ENCODE measurements at regions not wholly inside any gene's neighbourhood (a gene's known extent, or its start where the extent isn't known, plus 50 kb on each side); places are given as distances from the start of the nearest gene placed in this dataset.
"Not testable (repeated sequence)": the region's sequence is repeated elsewhere in the genome, so short reads cannot be mapped to it uniquely, and the experiment has no call there.

DNA sequence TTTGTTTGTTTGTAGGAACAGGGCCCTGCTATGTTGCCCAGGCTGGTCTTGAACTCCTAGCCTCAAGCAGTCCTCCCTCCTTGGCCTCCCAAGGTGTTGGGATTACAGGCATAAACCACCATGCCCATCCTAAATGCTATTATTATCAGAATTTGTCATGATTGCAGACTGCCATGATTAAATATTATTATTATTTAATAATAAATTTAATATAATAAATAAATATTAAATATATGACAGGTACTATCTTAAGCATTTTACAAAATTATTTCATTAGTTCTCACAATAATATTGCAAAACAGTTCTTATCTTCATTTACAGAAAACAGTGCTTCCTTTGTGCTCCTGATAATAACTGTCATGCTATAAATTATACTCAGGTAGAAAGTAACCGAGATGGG, 133.4 kb upstream of the JADE1 start:
- TF ChIP-seq, protein P1, sequence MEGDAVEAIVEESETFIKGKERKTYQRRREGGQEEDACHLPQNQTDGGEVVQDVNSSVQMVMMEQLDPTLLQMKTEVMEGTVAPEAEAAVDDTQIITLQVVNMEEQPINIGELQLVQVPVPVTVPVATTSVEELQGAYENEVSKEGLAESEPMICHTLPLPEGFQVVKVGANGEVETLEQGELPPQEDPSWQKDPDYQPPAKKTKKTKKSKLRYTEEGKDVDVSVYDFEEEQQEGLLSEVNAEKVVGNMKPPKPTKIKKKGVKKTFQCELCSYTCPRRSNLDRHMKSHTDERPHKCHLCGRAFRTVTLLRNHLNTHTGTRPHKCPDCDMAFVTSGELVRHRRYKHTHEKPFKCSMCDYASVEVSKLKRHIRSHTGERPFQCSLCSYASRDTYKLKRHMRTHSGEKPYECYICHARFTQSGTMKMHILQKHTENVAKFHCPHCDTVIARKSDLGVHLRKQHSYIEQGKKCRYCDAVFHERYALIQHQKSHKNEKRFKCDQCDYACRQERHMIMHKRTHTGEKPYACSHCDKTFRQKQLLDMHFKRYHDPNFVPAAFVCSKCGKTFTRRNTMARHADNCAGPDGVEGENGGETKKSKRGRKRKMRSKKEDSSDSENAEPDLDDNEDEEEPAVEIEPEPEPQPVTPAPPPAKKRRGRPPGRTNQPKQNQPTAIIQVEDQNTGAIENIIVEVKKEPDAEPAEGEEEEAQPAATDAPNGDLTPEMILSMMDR (IDR thresholded peaks at IDR 0.05; ENCODE audit: unreplicated experiment in 3 of 3) = no peak
- no peaks in the 10 kb centered on the region for H3K27me3 Mint-ChIP-seq (ENCODE audit: low read depth)
- no peaks in the 10 kb centered on the region for H3K36me3 Mint-ChIP-seq (ENCODE audit: low read depth)
- no peak overlapping the region for H3K27ac Mint-ChIP-seq
- H3K4me1 Mint-ChIP-seq = peaks cover 5% of the 10 kb centered on the region
- H3K9me3 Mint-ChIP-seq = no peaks in the 10 kb centered on the region
- no peak overlapping the region for H3K4me3 Mint-ChIP-seq

- H3K4me3 Mint-ChIP-seq = no peak overlapping the region
- TF ChIP-seq, protein P1 (IDR thresholded peaks at IDR 0.05; ENCODE audit: unreplicated experiment in 3 of 3) = no peak
- H3K36me3 Mint-ChIP-seq (ENCODE audit: low read depth) = no peaks in the 10 kb centered on the region
- peaks cover 5% of the 10 kb centered on the region for H3K4me1 Mint-ChIP-seq
- no peak overlapping the region for H3K27ac Mint-ChIP-seq
- H3K9me3 Mint-ChIP-seq = no peaks in the 10 kb centered on the region
- H3K27me3 Mint-ChIP-seq (ENCODE audit: low read depth) = no peaks in the 10 kb centered on the region
These were observed 134.4 kb upstream of the JADE1 start for GRCh38 chr4:128675083-128675482.

DNA sequence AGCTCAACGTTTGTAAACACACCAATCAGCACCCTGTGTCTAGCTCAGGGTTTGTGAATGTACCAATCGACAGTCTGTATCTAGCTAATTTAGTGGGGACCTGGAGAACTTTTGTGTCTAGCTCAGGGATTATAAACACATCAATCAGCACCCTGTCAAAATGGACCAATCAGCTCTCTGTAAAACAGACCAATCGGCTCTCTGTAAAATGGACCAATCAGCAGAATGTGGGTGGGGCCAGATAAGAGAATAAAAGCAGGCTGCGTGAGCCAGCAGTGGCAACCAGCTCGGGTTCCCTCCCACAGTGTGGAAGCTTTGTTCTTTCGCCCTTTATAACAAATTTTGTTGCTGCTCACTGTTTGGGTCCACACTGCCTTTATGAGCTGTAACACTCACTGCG, 136.3 kb upstream of the JADE1 start:
- H3K4me3 Mint-ChIP-seq; H3K36me3 Mint-ChIP-seq (ENCODE audit: low read depth); H3K9me3 Mint-ChIP-seq; H3K4me1 Mint-ChIP-seq; H3K27me3 Mint-ChIP-seq (ENCODE audit: low read depth); H3K27ac Mint-ChIP-seq: not testable (repeated sequence)

DNA sequence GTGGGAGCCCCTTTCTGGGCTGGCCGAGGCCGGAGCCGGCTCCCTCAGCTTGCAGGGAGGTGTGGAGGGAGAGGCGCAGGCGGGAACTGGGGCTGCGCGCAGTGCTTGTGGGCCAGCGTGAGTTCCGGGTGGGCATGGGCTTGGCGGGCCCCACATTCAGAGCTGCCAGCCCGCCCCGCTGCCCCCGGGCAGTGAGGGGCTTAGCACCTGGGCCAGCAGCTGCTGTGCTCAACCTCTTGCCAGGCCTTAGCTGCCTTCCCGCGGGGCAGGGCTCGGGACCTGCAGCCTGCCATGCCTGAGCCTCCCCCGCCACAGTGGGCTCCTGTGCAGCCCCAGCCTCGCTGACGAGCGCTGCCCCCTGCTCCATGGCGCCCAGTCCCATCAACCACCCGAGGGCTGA, 136.9 kb upstream of the JADE1 start:
- H3K9me3 Mint-ChIP-seq; H3K27me3 Mint-ChIP-seq (ENCODE audit: low read depth); H3K4me3 Mint-ChIP-seq; H3K4me1 Mint-ChIP-seq; H3K36me3 Mint-ChIP-seq (ENCODE audit: low read depth); H3K27ac Mint-ChIP-seq: not testable (repeated sequence)

- TF ChIP-seq, protein P1 (IDR thresholded peaks at IDR 0.05; ENCODE audit: unreplicated experiment in 3 of 3) = no peak
- Mint-ChIP-seq H3K4me1 (peaks cover 5% of the 10 kb centered on the region), H3K27me3 (ENCODE audit: low read depth) (no peaks in the 10 kb centered on the region), H3K27ac (no peak overlapping the region), H3K4me3 (no peak overlapping the region), H3K9me3 (no peaks in the 10 kb centered on the region), H3K36me3 (ENCODE audit: low read depth) (no peaks in the 10 kb centered on the region)
These were observed 139.0 kb upstream of the JADE1 start for GRCh38 chr4:128670513-128670912.

GRCh38 chr4:128668566-128668965, 140.9 kb upstream of the JADE1 start:
- H3K27me3 Mint-ChIP-seq (ENCODE audit: low read depth) = no peaks in the 10 kb centered on the region
- H3K4me3 Mint-ChIP-seq = no peak overlapping the region
- H3K4me1 Mint-ChIP-seq = no peaks in the 10 kb centered on the region
- no peak overlapping the region for H3K27ac Mint-ChIP-seq
- TF ChIP-seq, protein P1 (IDR thresholded peaks at IDR 0.05; ENCODE audit: unreplicated experiment in 3 of 3) = no peak
- no peaks in the 10 kb centered on the region for H3K36me3 Mint-ChIP-seq (ENCODE audit: low read depth)
- no peaks in the 10 kb centered on the region for H3K9me3 Mint-ChIP-seq

GRCh38 chr4:128665514-128665913, 144.0 kb upstream of the JADE1 start:
- H3K4me1 Mint-ChIP-seq = peaks cover 1% of the 10 kb centered on the region
- no peaks in the 10 kb centered on the region for H3K9me3 Mint-ChIP-seq
- H3K36me3 Mint-ChIP-seq (ENCODE audit: low read depth) = no peaks in the 10 kb centered on the region
- no peaks in the 10 kb centered on the region for H3K27me3 Mint-ChIP-seq (ENCODE audit: low read depth)
- H3K4me3 Mint-ChIP-seq = no peak overlapping the region
- no peak overlapping the region for H3K27ac Mint-ChIP-seq
- TF ChIP-seq, protein P1 (IDR thresholded peaks at IDR 0.05; ENCODE audit: unreplicated experiment in 3 of 3) = no peak
